Suppressor macrophage treated with lipopolysaccharide for 1 hour (primary cell): ENCODE measurements at regions not wholly inside any gene's neighbourhood (a gene's known extent, or its start where the extent isn't known, plus 50 kb on each side); places are given as distances from the start of the nearest gene placed in this dataset.
A peak's percentile ranks its signal among the peaks of the same experiment; 100 is the strongest.
"Not testable (repeated sequence)": the region's sequence is repeated elsewhere in the genome, so short reads cannot be mapped to it uniquely, and the experiment has no call there.

Experiments used
- DNase-seq, 3 donors: peaks; one replicate each; pipeline ENCODE4 v3.0.0-alpha.2; 2020 to 2022

DNA sequence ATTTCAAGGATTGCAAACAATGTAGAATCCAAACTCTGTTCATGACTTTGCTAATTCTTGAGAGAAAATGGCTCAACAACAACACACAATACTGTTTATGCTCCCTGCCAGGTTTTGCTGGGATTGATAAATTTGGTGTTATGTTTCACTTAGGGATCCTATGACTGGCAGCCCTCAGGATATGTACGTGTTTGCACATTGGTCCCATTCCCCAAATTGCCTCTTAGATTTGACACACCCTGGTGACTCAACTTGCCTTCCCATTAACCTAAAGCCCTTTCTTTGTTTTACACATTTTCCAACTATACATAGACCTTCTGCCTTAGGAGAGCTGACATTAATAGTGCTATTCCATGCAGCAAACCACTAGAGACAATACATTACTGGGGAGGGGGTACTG is 809.4 kb upstream of the AMELY start:
- no peak for DNase-seq

- peak in 2 of 3 donors; percentile 39 to 42 for DNase-seq
Observed at GRCh38 chrY:7719271-7719670, 807.7 kb upstream of the AMELY start.

GRCh38 chrY:7718626-7719025 is 807.1 kb upstream of the AMELY start:
- no peak for DNase-seq

DNA sequence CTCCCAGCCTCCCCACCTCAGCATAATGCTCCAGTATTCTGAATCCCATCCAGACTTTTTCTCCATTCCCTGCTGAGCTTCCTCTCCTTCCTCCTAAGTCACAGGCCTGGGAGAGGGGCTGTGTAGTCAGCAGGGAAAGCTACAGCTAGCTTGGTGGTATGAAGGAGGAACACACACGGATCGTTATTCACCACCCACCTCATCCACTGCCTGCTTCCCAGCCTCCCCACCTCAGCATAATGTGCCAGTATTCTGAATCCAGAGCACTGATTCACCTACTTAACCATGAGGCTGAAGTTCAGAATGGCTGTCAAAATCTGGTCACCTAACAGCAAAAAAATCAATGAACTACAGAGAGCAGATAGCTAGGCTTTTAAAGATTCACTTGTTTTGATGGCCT is 806.6 kb upstream of the AMELY start:
- no peak for DNase-seq

- peak; percentile 21 to 26 (median 22) for DNase-seq
Observed at GRCh38 chrY:7714426-7714825, 802.9 kb upstream of the AMELY start.

GRCh38 chrY:7713738-7714137 is 802.2 kb upstream of the AMELY start:
- DNase-seq, result not testable (repeated sequence)

DNA sequence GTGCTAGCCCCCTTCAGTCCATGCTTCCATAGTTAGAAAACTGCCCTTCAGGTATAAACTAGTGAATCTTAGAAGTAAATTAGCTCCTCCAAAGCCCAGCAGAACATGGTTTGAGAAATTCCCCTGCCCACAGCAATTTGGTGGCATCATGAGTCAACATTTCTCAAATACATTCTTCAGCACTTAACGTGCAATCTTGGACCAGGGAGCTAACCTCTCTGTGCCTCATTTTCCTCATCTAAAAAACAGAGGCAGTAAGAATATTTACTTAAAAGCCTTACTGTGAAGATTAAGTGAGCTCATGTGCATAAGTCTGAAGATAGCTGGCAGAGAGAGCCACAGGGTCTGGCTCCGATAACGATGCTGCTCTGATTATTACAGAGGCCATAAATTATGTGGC is 800.7 kb upstream of the AMELY start:
- peak; percentile 26 to 42 (median 36) for DNase-seq

- no peak for DNase-seq
Observed at GRCh38 chrY:7703578-7704140, 792.1 kb upstream of the AMELY start.

DNA sequence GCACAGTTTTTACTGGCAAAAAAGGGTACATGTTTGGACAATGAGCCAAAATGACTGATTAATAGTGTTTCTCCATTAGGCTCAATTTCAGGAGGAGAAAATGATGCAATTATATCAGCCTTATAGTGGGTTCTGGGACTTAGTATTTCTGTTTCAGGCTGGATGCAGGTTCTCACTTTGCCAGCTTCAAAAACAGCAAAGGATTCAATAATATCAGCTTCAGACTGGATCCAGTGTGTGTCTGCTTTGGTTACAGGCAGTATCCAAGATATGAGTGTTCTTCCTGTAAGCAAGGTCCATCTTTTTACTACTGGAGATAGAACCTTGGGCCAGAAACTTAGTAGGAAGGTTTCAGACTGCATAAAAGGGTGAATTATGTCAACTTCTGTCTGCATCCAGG is 790.9 kb upstream of the AMELY start:
- no peak for DNase-seq

- no peak for DNase-seq
Observed at GRCh38 chrY:7701676-7702075, 790.1 kb upstream of the AMELY start.

DNA sequence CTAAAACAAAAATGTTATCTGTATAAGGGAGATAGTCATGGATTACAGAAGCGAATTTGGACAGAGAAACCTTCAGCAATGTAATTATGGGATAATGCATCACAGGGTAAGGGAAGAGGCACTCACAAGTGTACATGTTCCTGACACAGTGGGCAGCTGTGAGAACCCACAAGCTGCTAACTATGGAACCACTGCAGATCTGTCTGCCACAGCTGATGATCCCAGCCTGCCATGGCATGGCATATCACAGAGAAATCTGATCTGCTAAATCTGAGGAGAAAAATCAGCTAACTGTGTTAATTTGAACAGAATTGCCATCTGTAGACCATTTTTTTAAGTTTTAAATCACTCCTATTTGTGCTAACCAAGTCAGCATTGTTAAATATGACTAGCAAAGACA is 786.0 kb upstream of the AMELY start:
- DNase-seq, result no peak

GRCh38 chrY:7692701-7693100 is 781.1 kb upstream of the AMELY start:
- DNase-seq, result peak; percentile 45 to 53 (median 53)

DNA sequence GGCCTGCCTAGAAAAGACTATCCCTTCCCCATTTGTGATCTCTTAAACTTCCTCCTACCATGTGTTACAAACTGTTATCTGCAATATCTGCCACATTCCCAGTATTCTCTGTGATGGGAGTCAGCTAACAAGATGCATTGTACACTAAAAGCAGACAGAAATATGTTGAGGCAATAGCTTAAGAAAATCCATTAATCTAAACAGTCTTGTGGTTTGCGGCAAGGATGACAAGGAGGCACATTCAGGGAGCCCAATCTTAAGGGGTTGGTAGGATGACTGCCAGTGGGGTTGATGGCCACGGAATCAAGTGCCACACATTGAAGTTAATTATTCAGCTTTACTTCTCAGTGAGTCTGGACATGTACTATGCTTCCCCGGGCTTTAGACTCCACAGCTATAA is 775.5 kb upstream of the AMELY start:
- DNase-seq, result no peak

GRCh38 chrY:7684546-7684945 is 773.0 kb upstream of the AMELY start:
- DNase-seq, result no peak

DNA sequence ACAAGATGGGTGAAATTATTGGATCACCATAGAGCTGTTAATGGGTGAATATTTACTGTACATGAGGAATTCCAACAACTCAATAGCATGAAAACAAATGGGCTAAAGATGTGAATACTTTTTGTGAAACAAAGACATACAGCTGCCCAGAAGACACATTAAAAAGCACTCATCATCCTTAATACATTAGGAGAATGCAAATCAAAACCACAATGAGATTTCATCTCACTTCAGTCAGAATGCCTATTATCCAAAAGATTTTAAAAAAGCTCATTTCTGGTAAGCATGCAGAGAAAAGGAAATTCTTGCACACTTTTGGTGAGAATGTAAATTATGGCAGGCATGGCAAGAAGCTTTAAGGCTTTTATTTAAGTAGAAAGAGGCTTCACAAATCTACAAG is 770.8 kb upstream of the AMELY start:
- no peak for DNase-seq

DNA sequence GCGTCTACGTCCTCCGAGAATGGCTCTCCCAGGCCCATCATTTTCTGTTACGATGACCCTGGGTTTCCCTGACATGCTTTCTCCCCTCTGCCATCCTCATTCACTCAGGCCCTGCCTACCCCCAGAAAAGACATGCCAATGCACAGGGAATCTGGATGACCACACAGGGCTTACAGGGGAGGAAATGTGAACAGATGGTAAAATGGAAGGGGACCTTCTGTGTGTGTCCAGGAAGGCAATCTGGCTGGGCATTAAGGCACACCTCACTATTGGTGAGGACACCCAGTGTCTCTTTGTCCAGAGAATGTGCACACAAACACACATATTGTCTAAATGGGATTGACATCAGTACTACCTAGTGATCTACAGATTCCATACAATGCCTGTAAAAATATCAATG is 769.9 kb upstream of the AMELY start:
- DNase-seq, result no peak

DNA sequence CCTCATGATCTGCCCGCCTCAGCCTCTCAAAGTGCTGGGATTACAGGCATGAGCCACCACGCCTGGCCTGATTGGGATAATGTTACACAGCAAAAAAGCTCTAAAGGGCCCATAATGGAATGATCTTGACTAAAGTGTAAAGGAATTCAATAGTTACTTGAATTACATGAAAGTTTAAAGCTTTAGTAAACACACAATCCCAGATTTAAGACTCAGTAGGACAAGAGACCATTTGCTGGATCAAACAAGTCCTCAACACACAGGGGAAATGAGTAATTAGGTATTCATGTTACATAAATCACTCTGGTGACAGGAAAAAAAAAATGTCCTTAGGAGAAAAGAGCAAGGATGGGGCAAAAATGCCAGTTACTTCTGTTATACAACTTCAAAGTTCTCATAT is 762.9 kb upstream of the AMELY start:
- DNase-seq, result no peak

DNA sequence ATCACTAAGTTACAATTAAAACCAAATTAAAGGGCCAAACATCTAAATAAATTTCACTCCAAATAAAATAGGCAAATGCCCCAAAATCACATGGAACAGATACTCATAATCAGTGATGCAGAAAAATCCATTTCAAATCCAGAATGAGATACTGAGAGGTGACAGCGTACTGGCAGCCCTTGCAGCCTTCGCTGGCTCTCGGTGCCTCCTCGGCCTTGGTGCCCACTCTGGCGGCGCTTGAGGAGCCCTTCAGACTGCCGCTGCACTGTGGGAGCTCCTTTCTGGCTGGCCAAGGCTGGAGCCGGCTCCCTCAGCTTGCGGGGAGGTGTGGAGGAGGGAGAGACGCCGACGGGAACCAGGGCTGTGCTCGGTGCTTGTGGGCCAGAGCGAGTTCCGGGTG is 761.2 kb upstream of the AMELY start:
- DNase-seq, result no peak

DNA sequence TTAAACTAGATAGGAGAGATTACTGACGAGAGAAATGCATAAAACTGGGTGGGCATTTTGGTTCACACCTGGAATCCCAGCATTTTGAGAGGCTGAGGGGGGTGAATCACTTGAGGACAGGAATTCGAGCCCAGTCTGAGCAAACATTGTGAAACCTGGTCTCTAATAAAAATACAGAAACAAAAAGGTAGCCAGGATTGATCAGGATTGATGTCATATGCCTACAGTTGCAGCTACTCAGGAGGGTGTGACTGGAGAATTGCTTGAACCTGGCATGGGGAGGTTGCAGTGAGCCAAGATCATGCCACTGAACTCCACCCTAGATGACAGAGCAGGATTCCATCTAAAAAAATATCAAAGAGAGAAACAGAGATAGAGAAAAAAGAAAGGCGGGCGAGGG is 751.7 kb upstream of the AMELY start:
- no peak for DNase-seq

DNA sequence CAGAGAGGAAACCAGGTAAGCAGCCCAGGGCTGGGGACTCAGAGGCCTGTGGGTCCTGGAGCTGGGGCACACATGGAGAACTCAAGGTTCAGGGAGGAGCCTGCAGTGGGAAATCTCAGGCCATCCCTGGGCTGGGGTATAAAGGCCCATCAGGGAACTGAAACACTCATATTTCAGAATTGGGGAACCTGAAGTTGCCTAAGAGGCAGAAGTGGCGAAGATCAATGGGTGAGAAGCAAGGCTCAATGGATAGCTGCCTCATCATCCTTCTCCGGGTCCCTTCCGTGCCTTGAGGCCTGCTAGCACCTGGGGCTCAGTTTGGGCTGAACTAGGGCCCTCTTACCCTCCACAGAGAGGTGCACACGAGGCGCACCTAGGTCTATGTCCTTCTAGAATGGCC is 747.5 kb upstream of the AMELY start:
- DNase-seq, result peak; percentile 22 to 51 (median 37)

DNA sequence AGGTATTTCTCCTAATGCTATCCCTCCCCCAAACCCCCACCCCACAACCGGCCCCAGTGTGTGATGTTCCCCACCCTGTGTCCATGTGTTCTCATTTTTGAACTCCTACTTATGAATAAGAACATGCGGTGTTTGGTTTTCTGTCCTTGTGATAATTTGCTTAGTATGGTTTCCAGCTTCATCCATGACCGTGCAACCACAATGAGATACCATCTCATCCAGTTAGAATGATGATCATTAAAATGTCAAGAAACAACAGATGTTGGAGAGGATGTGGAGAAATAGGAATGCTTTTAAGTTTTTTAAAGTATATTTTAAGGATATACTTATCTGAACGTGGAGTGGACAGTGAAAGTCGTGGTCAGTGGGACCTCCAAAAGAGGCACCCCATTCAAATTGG is 745.0 kb upstream of the AMELY start:
- no peak for DNase-seq

DNA sequence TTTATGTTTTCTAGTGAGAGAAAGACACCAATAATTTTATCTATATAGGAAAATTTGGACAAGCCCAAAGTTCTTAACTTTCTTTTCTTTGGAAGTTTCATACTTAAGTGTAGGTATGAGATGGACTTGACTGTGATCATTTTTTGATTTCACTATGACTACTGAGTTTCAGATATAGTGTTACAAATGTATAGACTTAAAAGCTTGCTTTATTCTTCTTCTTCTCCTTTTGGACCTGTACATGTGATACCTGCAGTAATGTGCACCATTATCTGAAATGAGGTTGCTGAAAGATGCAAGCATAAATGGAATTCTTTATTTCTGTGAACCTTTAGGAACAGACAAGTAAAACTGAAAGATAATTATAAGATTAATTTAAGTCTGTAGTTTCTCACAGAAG is 743.4 kb upstream of the AMELY start:
- no peak for DNase-seq

DNA sequence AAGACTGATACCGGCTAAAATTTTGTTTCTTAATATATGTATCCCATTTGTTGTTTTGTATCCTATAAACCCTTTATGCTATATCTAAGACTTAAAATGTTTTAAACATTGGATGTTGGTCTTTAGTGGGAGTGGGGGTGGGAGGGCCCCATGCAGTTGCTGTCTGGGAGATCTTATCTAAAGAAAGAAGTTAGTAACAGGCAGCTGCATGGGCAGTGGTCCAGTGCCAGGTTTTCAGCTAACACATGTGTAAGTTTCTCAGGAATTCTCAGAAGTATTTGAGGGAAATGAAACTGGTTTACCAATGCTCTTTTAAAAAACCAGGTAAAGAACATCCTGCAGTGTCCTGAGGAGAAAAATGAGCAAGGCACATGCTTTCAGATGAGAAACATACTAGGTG is 738.3 kb upstream of the AMELY start:
- DNase-seq, result not testable (repeated sequence)
